HG03521 (cell line): ENCODE measurements at regions not wholly inside any gene's neighbourhood (a gene's known extent, or its start where the extent isn't known, plus 50 kb on each side); places are given as distances from the start of the nearest gene placed in this dataset.

ENCODE experiments used
- ATAC-seq: cut with Tn5 transposase; IDR thresholded peaks from one replicate; pipeline ENCODE4 v1.9.1; 2021; ENCODE audit warnings: mild to moderate bottlenecking, moderate library complexity; ENCODE audit not compliant: unreplicated experiment

- no peak for ATAC-seq
These were observed 647.2 kb upstream of the UBE2E2 start for GRCh38 chr3:22555753-22556435.

DNA sequence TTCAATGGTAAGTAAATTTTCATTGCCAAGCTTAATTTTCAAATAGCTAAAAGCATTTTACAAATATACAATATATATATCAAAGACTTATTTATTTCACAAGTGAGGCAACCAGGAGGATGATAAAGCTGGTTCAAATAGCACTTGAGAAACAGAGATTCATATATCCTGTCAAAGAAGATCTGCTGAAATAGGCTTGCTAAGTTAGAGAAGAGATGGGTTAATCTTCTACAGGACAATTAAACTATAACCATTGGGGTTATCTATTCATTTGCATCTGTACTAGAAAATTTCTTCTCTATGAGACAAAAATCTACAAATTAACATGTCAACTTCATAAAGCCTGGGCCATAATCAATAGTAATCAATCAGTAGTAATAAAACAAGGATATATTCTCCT, 637.7 kb upstream of the UBE2E2 start:
- ATAC-seq, result no peak

DNA sequence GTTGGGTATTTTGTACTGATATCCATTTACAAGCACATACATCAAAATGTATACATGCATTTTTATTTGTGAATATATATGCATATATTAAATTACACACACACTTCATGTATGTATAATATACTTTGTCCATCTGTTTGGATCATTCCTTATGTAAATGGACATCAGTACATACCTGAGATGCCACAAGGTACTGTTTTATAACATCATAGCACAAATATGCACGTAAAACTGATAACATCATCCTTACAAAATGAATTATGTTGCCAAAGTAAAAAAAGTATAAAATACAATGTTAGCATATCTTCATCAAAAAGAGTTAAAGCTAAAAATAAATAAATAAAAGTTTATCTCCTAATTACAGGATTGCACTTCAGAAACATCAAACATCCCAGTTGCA, 634.8 kb upstream of the UBE2E2 start:
- no peak for ATAC-seq

DNA sequence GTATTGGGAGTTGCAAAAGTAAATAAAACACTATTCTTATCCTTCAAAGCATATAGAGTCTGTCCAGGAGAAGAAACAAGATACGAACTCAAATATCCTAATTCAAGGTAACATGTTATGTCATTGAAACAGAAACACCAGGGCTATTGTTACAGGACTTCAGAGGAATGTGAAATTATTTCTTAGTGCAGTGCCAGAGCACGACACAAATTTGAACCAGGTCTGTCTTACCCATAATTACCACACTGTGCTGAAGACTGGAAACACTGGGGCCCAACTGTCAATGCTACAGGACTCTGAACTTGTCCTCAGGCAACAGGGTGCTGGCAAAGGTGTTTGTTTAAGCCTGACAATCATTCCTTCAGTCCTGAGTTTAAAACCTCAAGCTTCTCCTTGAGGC, 633.6 kb upstream of the UBE2E2 start:
- ATAC-seq, result no peak

DNA sequence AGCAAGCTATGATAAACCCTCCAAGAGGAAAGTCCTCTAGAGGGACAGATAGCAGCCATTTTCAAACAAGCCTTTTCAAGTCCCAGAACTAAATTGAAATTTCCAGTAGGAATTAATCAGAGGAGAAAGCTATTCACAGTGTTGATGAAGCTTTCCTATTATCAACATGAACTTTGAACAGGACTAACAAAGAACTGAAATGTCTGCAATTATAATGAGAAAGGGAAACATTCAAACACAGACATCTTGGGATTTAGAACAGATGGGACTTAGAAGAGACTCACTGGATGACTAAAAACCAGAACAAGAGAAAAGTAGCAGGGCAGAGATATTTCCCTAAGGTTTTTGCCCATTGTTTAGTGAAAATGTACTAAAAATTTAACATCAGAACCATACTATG, 622.1 kb upstream of the UBE2E2 start:
- ATAC-seq, result no peak

DNA sequence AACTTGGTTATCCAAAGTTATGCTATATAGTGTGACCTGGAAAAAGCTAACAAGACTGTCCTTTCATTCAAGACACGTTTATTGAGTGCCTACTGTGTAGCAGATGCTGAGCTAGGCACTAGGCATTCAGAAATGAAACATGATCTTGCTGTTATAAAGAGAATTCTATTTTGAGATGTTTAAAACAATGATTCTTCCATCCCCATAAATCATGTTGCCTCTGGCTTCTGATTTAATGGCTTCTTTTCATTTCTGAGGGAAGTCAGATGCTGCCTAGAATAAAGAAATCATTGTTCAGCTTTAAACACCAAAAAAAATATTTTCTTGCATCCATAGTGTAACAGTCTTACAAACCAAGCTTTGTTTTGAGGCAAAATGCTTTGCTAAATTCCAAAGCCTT, 620.9 kb upstream of the UBE2E2 start:
- no peak for ATAC-seq

DNA sequence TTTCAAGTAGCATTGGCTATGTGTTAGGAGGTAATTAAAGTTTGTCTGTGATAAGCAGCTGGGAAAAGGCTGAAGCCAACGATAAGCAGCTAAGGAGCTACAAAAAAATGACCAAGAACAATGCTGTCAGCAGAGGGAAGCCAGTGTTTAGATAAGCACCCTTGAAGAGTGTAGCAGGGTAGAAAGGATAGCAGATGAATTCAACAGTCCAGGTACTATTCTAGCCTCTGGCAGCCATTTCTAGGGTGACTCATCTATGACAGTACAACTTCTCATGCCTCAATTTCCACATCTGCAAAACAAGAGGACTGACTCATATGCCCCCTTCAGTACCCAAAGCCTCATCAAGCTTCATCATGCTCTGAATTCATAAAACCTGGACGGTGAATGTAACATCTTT, 617.6 kb upstream of the UBE2E2 start:
- no peak for ATAC-seq

GRCh38 chr3:22585911-22586310, 617.2 kb upstream of the UBE2E2 start:
- ATAC-seq, result no peak

DNA sequence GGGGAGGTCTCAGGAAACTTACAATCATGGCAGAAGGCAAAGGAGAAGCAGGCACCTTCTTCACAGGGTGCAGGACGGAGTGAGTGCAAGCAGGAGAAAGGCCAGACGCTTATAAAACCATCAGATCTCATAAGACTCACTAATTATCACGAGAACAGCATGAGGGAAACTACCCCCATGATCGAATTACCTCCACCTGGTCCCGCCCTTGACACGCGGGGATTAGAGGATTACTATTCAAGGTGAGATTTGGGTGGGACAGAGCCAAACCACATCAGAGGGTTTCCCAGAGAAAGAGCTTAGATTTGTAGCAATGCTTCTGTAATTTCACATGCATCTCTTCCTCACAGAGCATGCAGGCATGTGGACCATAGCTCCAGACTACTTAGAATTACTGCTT, 615.7 kb upstream of the UBE2E2 start:
- no peak for ATAC-seq

GRCh38 chr3:22593638-22594037, 609.5 kb upstream of the UBE2E2 start:
- ATAC-seq, result no peak

DNA sequence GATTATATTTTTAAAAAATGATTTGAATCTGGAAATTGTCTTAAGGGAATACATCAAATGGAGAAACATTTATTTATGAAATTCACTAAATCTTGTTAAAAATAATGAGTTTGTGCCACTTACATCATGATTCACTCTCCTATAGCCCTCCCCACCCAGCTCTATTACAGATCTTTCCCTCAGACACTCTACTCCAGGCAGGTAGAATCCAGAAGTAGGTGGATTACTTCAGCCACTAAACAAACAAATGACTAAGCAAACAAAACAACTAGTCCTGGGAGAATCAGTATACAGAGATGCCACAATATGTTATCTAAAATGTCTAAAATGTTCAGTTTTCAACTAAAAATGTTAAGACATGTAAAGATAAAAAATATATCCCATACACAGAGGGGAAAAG, 608.1 kb upstream of the UBE2E2 start:
- no peak for ATAC-seq

GRCh38 chr3:22606461-22606860, 596.7 kb upstream of the UBE2E2 start:
- ATAC-seq, result no peak

DNA sequence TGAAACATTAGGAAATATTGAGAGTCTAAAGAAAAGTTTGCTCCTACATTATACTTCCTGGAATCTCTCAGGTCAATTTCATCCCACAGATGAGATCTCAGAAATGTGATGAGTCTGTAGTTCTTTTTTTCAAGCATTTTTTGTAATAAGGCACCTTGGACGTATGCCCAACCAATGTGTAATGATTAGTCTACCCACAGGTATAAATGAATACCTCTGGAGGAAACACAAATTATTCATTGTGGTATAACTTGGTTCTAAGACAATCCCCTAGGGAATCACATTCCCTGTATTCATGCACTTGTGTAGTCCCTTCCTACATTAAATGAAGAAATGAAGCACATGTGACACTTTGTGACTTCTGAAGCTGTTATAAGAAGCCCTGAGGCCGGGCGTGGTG, 596.2 kb upstream of the UBE2E2 start:
- no peak for ATAC-seq

GRCh38 chr3:22608093-22608492, 595.0 kb upstream of the UBE2E2 start:
- ATAC-seq, result no peak

- ATAC-seq, result no peak
These were observed 594.4 kb upstream of the UBE2E2 start for GRCh38 chr3:22608721-22609120.

DNA sequence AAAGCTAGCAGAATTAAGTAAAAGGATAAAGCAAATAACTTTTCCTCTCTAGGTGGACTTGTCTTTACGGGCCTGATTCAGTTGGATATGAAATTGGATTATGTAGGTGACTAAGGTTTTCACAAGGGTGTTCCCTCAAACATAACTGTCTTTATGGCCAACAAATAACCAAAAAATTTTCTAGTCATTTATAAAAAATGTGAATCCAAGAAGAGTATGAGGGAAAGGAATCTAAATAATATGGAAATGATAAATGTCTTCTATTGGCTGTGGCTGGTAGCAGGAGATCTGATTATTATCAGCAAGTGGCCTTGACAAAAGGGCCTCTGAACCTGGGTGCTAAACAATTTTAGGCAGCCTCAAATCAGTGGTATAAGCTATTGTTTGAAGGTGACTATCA, 594.0 kb upstream of the UBE2E2 start:
- ATAC-seq, result no peak

- no peak for ATAC-seq
These were observed 590.2 kb upstream of the UBE2E2 start for GRCh38 chr3:22612927-22613326.

DNA sequence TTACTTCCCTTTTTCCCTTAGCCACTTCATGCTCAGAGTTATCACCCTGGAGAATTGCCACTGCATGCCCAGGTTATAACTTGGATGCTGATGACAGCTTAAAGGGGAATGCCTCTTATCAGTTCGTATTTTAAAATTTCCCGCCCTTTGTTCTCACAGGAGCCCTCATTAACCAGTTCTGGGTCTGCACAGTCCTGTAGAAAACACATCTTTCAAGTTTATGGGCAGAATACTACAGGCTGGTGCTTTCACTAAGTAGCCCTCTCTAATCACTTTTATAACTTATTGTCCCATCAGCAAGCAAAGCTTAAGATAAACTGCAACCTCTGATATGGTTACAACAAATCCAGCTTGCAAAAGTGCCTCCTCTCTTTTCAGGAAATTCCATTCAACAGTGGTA, 587.3 kb upstream of the UBE2E2 start:
- ATAC-seq, result no peak

DNA sequence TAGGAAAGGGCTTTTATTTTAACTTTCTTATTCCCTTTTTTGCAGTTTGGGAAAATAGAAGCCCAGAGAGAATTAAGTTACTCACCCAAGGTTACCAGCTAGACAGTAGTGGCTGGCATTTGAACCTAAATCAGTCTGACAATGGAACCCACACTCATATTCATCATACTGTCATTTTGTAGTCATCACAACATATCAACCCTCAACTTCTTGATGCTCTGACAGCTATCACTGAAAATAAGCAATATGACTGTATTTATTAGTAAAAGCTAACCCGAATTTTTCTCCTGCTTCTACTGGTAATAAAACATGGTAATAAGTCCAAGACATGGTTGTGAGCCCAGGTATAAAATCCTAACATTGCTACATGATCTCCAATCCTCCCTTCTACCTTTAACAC, 585.8 kb upstream of the UBE2E2 start:
- ATAC-seq, result no peak

- ATAC-seq, result no peak
These were observed 582.6 kb upstream of the UBE2E2 start for GRCh38 chr3:22620498-22620897.

DNA sequence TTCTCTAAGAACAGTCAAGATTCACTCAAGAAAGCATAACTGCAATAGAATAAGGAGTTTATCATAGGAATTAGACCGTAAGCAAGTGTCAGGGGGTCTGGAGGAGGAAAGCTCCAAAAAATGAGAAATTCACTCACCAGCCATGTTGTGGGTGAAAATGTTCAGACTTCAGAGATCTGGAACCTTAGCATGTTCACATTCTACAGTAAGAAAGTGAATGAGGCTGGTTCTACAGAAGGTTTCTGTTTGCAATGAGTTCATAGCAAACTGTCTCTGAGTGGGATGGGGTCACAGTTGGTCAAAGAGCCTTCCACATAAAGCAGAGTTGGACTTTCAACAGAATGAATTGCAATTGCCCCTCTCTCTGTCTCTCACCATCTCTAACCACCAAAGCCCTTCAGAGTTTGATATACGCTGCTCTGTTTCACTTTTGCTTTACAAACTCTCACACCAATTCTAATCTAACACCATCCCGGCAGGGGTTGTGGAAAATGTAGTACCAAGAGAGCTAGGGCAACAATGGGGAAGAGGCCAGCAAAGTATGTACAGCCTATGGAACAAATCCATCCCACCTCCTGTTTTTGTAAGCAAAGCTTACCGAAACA, 581.8 kb upstream of the UBE2E2 start:
- ATAC-seq, result no peak

- no peak for ATAC-seq
These were observed 575.1 kb upstream of the UBE2E2 start for GRCh38 chr3:22627993-22628499.

DNA sequence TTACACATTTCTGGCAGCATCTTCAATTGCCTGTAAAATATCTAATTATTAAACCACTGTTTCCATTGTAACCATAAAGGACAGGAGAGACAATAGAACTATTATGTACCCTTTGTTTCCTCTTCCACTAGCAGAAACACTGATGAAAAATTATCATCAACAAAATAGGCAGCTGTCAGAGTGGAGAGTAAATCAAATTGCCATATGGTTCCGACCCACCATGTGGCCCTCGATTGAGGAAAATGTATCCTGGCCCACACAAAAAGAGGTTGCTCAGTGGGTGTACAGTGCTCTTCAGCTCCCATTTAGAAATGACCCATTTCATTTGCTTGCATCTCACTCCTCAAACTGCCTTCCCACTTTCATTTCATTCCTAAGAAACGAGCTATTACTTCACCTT, 570.6 kb upstream of the UBE2E2 start:
- no peak for ATAC-seq
